IPS DF 4.7 (cell line): ENCODE measurements at regions not wholly inside any gene's neighbourhood (a gene's known extent, or its start where the extent isn't known, plus 50 kb on each side); places are given as distances from the start of the nearest gene placed in this dataset.
"Not testable (repeated sequence)": the region's sequence is repeated elsewhere in the genome, so short reads cannot be mapped to it uniquely, and the experiment has no call there.

Source experiments
- DNase-seq: peaks from one replicate; pipeline ENCODE4 v3.0.0-alpha.2; 2013; ENCODE audit warnings: low spot score; ENCODE audit errors: extremely low read depth

GRCh38 chr7:8809320-8809719, 375.9 kb downstream of the NXPH1 start:
- no peak for DNase-seq

GRCh38 chr7:8817448-8818036, 384.1 kb downstream of the NXPH1 start:
- DNase-seq, result no peak

- DNase-seq, result no peak
These were observed 385.0 kb downstream of the NXPH1 start for GRCh38 chr7:8818406-8818805.

- no peak for DNase-seq
These were observed 389.2 kb downstream of the NXPH1 start for GRCh38 chr7:8822595-8822994.

DNA sequence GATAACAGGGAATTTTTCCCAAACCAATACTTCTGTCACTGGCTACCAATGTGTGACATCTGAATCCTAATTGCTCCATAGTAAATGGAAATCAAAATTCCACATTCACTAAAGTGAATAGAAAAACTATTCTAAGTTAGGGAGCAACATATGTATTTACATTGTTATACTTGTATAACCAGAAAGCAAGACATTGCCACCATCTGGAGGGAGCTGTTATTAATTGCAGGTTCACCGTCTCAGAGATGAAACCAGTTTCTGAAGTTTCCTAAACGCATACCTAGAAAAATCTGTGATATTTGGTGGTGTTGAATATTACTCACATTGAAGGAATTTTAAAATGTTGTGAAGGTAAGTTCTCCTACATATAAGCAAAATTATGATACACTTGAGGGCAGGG, 390.1 kb downstream of the NXPH1 start:
- no peak for DNase-seq

- no peak for DNase-seq
These were observed 393.9 kb downstream of the NXPH1 start for GRCh38 chr7:8827329-8827728.

DNA sequence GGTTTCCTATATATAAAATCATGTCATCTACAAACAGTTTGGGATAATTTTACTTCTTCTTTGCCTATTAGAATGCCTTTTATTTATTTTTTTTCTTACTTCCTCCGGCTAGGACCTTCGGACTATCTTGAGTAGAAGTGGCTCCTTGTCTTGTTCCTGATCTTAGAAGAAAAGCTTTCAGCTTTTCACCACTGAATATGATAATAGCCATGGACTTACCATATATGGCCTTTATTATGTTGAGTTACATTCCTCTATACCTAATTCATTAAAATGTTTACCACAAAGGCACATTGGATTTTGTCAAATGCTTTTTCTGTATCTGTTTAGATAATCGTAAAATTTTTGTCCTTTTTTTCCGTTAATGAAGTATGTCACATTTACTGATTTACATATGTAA, 395.7 kb downstream of the NXPH1 start:
- no peak for DNase-seq

DNA sequence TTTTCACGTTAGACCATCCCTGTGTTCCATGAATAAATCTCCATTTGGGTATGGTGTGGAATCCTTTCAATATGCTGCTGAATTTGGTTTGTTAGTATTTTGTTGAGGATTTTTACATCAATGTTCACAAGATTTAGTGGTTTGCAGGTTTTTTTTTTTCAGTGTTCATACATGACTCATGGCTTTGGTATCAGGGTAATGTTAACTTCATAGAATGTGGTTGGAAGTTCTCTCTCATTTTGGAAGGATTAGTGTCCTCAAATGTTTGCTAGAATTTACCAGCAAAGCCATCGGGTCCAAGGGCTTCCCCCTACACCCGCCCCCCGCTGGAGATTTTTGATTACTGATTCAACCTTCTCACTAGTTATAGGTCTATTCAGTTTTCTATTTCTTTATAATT, 398.0 kb downstream of the NXPH1 start:
- no peak for DNase-seq

DNA sequence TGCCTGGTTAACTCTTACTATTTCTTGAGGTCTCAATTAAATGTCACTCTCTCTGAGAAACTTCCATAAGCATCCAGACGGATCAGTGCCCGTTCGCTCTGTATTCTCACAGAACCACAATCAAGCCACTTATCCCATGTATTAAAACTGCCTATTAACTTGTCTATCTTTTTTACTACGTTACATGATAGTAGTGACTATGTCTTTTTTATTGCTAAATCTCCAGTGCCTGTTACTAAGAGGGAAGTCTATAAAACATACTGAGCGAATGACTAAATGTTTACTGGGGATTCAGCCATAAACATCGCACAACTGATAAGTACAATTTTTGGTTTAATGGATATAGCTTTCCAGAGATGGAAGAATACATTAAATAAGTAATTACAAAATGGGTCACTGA, 399.9 kb downstream of the NXPH1 start:
- no peak for DNase-seq

DNA sequence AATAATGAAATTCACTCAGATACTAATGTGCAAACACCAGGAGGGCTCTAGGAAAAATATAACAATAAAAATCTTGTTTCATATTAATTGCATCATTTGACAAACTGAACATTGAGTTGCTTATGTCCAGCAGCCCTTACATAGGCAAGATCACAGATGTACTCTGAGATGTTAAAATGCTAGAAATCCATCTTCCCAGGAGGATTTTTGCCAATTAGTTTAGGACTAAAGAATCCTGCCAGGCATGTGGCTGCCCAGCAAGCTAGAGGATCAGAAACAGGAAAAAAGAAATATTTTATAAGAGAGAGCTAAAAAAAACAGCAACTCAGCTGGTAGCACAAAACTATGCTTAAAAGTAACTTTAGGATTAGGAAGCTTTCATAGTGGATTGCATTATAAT, 407.8 kb downstream of the NXPH1 start:
- no peak for DNase-seq

GRCh38 chr7:8871716-8872115, 438.3 kb downstream of the NXPH1 start:
- DNase-seq, result no peak

DNA sequence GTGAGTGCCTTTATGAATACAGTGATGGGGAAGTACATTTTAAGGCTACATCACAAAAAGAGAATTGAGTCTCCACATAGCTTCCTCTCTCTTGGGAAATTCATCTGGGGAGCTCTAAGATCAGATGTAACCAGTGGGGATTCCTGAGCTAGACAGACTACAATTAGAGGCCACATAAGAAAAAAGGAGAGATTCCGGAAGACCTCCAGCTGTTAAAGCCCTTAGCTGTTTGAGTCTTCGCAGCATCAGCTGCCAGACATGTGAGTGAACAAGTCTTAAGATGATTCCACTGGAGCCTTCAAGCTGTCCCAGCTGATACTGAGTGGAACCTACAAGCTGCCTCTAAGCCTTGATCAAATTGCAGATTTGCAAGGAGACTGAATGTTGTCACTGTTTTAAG, 448.5 kb downstream of the NXPH1 start:
- DNase-seq, result no peak

GRCh38 chr7:8885480-8886000, 452.1 kb downstream of the NXPH1 start:
- no peak for DNase-seq

GRCh38 chr7:8890346-8890745, 456.9 kb downstream of the NXPH1 start:
- DNase-seq, result not testable (repeated sequence)

DNA sequence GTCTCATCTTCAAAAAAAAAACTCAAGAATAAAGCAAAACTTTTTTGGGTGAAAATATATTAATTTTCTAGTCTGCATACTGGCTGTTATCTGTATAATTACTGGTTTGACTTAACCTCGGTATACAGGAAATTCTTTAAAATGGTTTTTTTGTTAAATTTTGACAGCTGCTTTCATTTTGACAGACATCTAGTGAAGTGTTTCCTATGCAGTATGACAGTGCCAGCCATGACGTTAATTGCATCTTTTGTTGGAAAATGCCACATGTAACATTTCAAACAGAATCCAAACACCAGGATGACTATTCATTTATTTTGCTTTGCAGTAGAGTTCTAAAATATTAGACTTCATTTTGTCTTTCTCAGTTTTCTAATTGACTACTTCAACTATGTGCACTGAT, 460.4 kb downstream of the NXPH1 start:
- DNase-seq, result no peak

- DNase-seq, result no peak
These were observed 473.1 kb downstream of the NXPH1 start for GRCh38 chr7:8906396-8907075.

- no peak for DNase-seq
These were observed 475.5 kb downstream of the NXPH1 start for GRCh38 chr7:8908889-8909288.

DNA sequence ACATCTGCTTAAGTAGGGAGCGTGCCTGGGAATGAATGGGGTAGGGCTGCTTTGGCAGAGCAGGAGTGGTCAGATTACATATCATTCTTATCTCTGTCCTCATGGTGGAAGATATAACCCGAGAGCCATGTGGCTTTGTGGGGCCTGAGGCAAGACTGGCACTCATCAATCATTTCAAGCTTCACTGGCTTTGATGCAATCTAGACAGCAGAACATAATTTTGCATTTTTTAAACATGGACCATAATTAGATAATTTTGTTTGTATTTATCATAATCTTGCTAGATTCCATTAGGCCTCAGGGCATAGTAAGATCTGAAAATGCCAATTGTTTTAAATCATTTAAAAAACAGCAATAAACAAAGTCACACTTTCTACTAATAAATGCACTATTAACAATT, 480.3 kb downstream of the NXPH1 start:
- no peak for DNase-seq

- DNase-seq, result no peak
These were observed 488.4 kb downstream of the NXPH1 start for GRCh38 chr7:8921807-8922206.

- no peak for DNase-seq
These were observed 489.3 kb downstream of the NXPH1 start for GRCh38 chr7:8922726-8923125.

- DNase-seq, result no peak
These were observed 489.9 kb downstream of the NXPH1 start for GRCh38 chr7:8923164-8923806.

DNA sequence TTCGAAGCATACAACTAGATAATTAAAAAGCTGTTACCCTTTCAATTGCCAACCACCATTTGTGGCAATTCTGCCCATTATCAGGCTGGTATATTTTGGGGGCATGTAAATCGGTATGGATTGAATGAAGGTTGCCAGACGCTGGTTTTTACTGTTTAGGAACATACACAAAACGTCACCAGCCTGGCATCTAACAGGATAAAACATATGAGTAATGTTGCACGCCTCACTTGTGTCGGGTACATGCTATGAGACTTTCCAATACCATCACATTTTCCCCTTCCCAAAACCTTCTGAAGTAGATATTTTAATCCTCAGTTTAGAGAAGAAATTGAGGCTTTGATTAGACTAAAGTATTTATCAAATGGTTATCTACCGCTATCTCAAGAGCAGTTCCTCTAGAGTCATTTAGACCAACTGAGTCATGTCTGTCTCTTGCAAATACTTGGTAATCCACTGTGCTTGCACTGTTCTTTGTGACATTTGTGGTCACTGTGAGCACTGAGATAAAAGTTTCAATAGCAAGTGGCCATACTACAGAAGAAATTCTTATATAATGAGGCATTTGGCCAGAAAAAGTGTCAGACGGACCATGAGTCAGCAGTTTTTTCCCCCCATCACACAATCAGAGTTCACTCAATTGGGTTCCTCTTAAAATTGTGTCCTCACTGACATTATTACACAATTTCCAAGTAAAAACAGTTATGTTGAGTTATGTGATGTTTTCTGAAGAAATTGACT, 498.7 kb downstream of the NXPH1 start:
- DNase-seq, result no peak
